ENCODE measurements at regions not wholly inside any gene's neighbourhood (a gene's known extent, or its start where the extent isn't known, plus 50 kb on each side); places are given as distances from the start of the nearest gene placed in this dataset.
"Not testable (repeated sequence)": the region's sequence is repeated elsewhere in the genome, so short reads cannot be mapped to it uniquely, and the experiment has no call there.

DNA sequence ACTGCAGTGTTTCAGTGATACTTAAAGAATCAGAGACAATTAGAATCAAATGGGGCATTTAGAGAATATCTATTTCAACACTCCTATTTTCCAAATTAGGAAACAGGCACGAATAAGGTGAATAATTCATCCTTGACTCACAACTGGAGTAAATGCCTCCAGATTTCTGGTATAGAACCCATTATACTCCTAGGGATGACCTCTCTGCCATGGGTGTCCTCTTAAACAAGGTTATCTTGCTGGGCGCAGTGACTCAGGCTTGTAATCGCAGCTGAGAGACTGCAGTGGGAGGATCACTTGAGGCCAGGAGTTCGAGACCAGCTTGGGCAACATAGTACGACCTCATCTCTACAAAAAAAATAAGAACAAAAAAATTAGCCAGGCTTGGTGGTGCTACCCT is 139.8 kb upstream of the ELAC2 start:
- no peak for TF ChIP-seq ZFX (IDR thresholded peaks at IDR 0.05; ENCODE audit: borderline replicate concordance)
- TF ChIP-seq, protein P1, sequence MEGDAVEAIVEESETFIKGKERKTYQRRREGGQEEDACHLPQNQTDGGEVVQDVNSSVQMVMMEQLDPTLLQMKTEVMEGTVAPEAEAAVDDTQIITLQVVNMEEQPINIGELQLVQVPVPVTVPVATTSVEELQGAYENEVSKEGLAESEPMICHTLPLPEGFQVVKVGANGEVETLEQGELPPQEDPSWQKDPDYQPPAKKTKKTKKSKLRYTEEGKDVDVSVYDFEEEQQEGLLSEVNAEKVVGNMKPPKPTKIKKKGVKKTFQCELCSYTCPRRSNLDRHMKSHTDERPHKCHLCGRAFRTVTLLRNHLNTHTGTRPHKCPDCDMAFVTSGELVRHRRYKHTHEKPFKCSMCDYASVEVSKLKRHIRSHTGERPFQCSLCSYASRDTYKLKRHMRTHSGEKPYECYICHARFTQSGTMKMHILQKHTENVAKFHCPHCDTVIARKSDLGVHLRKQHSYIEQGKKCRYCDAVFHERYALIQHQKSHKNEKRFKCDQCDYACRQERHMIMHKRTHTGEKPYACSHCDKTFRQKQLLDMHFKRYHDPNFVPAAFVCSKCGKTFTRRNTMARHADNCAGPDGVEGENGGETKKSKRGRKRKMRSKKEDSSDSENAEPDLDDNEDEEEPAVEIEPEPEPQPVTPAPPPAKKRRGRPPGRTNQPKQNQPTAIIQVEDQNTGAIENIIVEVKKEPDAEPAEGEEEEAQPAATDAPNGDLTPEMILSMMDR (IDR thresholded peaks at IDR 0.05), result no peak
- no peak overlapping the region for H3K27ac ChIP-seq

GRCh38 chr17:13154930-13155329 is 137.1 kb upstream of the ELAC2 start:
- TF ChIP-seq, protein P1 (IDR thresholded peaks at IDR 0.05), result no peak
- no peak for TF ChIP-seq ZFX (IDR thresholded peaks at IDR 0.05; ENCODE audit: borderline replicate concordance)
- H3K27ac ChIP-seq, result no peak overlapping the region

- no peak overlapping the region for H3K27ac ChIP-seq
- TF ChIP-seq ZFX (IDR thresholded peaks at IDR 0.05; ENCODE audit: borderline replicate concordance), result no peak
- TF ChIP-seq, protein P1 (IDR thresholded peaks at IDR 0.05), result no peak
These were observed 136.6 kb upstream of the ELAC2 start for GRCh38 chr17:13154398-13154797.

DNA sequence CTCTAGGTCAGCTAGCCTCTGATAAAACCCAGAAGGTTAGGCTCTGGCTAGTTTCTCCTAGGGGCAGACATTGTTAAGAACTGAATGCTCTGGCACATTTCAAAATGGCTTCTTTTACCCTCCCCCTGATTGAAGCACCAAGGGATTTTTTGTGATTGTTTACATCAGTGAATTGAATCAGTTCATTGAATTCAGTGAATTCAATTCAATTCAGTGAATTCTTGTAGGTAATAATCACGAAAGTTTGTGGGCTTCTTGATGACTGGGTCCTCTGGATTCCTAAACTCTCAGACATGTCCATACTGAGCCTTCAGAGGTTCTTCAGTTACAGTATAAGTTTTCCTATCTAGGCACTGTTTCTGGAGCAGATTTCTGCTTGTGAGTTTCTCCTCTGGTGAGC is 135.2 kb upstream of the ELAC2 start:
- TF ChIP-seq, protein P1 (IDR thresholded peaks at IDR 0.05), result no peak
- H3K27ac ChIP-seq, result no peak overlapping the region

DNA sequence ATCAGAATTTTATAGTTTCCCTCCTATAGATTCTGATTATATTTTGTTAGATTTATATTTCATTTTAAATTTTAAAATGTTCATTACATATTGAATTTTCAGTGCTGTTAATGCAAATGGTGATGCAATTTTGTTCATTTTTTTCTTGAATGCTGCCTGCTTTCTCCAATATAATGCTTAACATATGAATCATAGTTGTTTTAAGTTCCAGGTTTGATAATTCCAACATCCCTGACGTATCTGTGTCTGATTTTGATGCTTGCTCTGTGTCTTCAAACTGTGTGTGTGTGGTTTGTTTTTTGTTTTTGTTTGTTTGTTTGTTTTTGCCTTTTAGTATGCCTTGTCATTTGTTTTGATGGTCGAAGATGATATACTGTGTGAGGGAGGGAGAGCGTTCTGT is 134.7 kb upstream of the ELAC2 start:
- no peak overlapping the region for H3K27ac ChIP-seq
- TF ChIP-seq ZFX (IDR thresholded peaks at IDR 0.05; ENCODE audit: borderline replicate concordance), result no peak
- TF ChIP-seq, protein P1 (IDR thresholded peaks at IDR 0.05), result no peak

DNA sequence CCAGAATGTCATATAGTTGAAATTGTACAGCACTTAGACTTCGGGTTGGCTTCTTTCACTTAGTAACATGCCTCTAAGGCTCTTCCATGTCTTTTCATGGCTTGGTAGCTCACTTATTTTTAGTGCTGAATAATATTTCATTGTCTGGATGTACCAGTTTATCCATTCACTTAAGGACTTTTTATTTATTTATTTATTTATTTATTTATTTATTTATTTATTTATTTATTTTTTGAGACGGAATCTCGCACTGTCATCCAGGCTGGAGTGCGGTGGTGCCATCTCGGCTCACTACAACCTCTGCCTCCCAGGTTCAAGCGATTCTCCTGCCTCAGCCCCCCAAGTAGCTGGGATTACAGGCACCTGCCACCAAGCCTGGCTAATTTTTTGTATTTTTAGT is 132.9 kb upstream of the ELAC2 start:
- H3K27ac ChIP-seq, result not testable (repeated sequence)

DNA sequence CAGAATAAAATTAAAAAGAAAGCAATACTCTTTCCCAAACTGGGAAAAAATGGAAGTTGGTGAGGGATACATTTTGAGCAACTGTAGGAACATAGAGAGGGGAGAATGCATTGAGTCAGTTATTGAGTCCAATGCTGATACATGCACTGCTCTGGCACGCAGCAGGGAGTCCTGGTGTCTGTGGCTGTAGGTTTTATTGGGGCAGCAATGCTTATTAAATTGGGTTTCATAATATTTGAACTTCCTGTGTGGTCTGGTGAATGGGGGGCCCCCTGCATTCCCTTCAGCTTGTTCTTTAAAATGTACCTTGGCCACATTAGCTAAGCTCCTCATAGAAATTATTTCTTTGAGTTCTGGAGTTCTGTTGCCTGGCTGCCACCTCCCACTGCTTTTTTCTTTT is 125.2 kb upstream of the ELAC2 start:
- no peak overlapping the region for H3K27ac ChIP-seq
- TF ChIP-seq ZFX (IDR thresholded peaks at IDR 0.05; ENCODE audit: borderline replicate concordance), result no peak
- TF ChIP-seq, protein P1 (IDR thresholded peaks at IDR 0.05), result no peak

- no peak overlapping the region for H3K27ac ChIP-seq
- TF ChIP-seq, protein P1 (IDR thresholded peaks at IDR 0.05), result no peak
- no peak for TF ChIP-seq ZFX (IDR thresholded peaks at IDR 0.05; ENCODE audit: borderline replicate concordance)
These were observed 122.9 kb upstream of the ELAC2 start for GRCh38 chr17:13140750-13141149.
